Stimulated activated CD8-positive, alpha-beta memory T cell treated with anti-CD3 and anti-CD28 coated beads, Interleukin-7, amount 100 ng/mL, for 48 hours (primary cell): ENCODE measurements at regions not wholly inside any gene's neighbourhood (a gene's known extent, or its start where the extent isn't known, plus 50 kb on each side); places are given as distances from the start of the nearest gene placed in this dataset.

Experiments
- DNase-seq, 2 donors: peaks; one replicate each; pipeline ENCODE4 v3.0.0-alpha.2; 2020; ENCODE audit warnings: low read depth in 1 of 2; ENCODE audit errors: extremely low read depth in 1 of 2

GRCh38 chr1:201742955-201743805 lies 85.8 kb upstream of the IPO9 start:
- no peak for DNase-seq

- DNase-seq: no peak
These were observed 83.9 kb upstream of the IPO9 start for GRCh38 chr1:201745023-201745422.

- DNase-seq: no peak
These were observed 82.8 kb upstream of the IPO9 start for GRCh38 chr1:201746156-201746555.

- DNase-seq: no peak
These were observed 81.7 kb upstream of the IPO9 start for GRCh38 chr1:201747261-201747660.

GRCh38 chr1:201748335-201748734 lies 80.6 kb upstream of the IPO9 start:
- no peak for DNase-seq

GRCh38 chr1:201749059-201749690 lies 79.8 kb upstream of the IPO9 start:
- DNase-seq: no peak

GRCh38 chr1:201750120-201750519 lies 78.8 kb upstream of the IPO9 start:
- no peak for DNase-seq

GRCh38 chr1:201750934-201751333 lies 78.0 kb upstream of the IPO9 start:
- no peak for DNase-seq

- DNase-seq: no peak
These were observed 77.1 kb upstream of the IPO9 start for GRCh38 chr1:201751872-201752271.

GRCh38 chr1:201752333-201752732 lies 76.6 kb upstream of the IPO9 start:
- no peak for DNase-seq

- DNase-seq: no peak
These were observed 75.5 kb upstream of the IPO9 start for GRCh38 chr1:201753492-201753891.

- no peak for DNase-seq
These were observed 74.6 kb upstream of the IPO9 start for GRCh38 chr1:201754353-201754752.

- DNase-seq: no peak
These were observed 73.8 kb upstream of the IPO9 start for GRCh38 chr1:201755200-201755599.

- no peak for DNase-seq
These were observed 72.6 kb upstream of the IPO9 start for GRCh38 chr1:201756406-201756805.

- DNase-seq: no peak
These were observed 70.4 kb upstream of the IPO9 start for GRCh38 chr1:201758499-201759050.

GRCh38 chr1:201759194-201759815 lies 69.7 kb upstream of the IPO9 start:
- no peak for DNase-seq

GRCh38 chr1:201760516-201760915 lies 68.4 kb upstream of the IPO9 start:
- DNase-seq: no peak

- no peak for DNase-seq
These were observed 67.8 kb upstream of the IPO9 start for GRCh38 chr1:201761178-201761577.

- DNase-seq: no peak
These were observed 67.1 kb upstream of the IPO9 start for GRCh38 chr1:201761871-201762270.

GRCh38 chr1:201762381-201762780 lies 66.6 kb upstream of the IPO9 start:
- no peak for DNase-seq

GRCh38 chr1:201763455-201764140 lies 65.4 kb upstream of the IPO9 start:
- DNase-seq: no peak
